Choroid plexus epithelial cell (primary cell): ENCODE measurements at regions not wholly inside any gene's neighbourhood (a gene's known extent, or its start where the extent isn't known, plus 50 kb on each side); places are given as distances from the start of the nearest gene placed in this dataset.
"Not testable (repeated sequence)": the region's sequence is repeated elsewhere in the genome, so short reads cannot be mapped to it uniquely, and the experiment has no call there.

ENCODE experiments used
- DNase-seq: peaks from one replicate; pipeline ENCODE4 v3.0.0-alpha.2; 2010; ENCODE audit warnings: low read depth
- H3K4me3 ChIP-seq: 2 replicates; pipeline ENCODE4 v1.5.1; 2011; ENCODE audit warnings: low read depth, mild to moderate bottlenecking, control low read depth, low read length, moderate library complexity
- CTCF ChIP-seq: conservative IDR thresholded peaks from 2 replicates; pipeline ENCODE4 v1.5.1; 2011; ENCODE audit warnings: low read depth, mild to moderate bottlenecking, control low read depth, inconsistent platforms, low read length, moderate library complexity

DNA sequence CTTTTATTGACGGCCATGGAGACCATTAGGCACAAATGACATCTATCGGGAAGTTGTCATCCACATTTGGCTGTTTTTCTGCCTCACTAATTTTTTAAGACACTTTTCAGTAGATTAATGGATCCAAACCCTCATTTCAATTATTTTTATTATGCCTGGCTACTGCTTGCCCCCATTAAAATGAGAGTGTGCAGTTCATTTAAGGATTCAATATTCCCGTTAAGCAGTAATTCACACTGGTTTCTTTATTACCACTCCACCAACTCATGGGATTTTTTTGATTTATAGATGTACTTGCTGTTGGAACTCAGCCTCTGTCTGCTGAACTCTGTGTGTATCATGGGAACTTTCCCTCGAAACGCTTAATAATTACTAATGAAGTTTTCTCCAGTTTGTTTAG lies 291.8 kb upstream of the PRKX start:
- DNase-seq = no peak
- H3K4me3 ChIP-seq = no peak overlapping the region
- no peak for TF ChIP-seq CTCF

DNA sequence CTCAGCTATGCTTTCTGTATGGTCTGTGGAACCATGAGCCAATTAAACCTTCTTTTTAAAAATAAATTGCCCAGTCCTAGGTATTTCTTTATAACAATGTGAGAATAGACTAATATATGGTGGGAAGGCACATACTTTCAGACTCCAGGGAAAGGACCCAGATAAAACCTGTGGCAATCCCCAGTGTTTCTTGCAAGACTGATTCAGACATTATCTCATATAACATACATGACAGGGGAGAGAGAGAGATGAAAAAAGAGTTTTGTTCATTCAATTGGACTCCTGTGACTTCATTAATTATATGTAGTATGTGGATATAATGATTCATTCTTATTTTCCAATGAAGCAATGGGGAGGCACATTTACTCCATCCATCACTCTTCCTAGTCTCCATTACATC lies 291.4 kb upstream of the PRKX start:
- no peak overlapping the region for H3K4me3 ChIP-seq
- TF ChIP-seq CTCF = no peak
- no peak for DNase-seq

GRCh38 chrX:3994315-3994714 lies 280.9 kb upstream of the PRKX start:
- no peak overlapping the region for H3K4me3 ChIP-seq
- no peak for TF ChIP-seq CTCF
- no peak for DNase-seq

GRCh38 chrX:3990569-3990968 lies 277.1 kb upstream of the PRKX start:
- DNase-seq = no peak
- no peak for TF ChIP-seq CTCF
- no peak overlapping the region for H3K4me3 ChIP-seq

GRCh38 chrX:3972104-3972858 lies 258.8 kb upstream of the PRKX start:
- DNase-seq = not testable (repeated sequence)

GRCh38 chrX:3968749-3969148 lies 255.3 kb upstream of the PRKX start:
- no peak overlapping the region for H3K4me3 ChIP-seq
- no peak for DNase-seq
- TF ChIP-seq CTCF = no peak

More at GRCh38 chrX:3972104-3972858, 258.8 kb upstream of the PRKX start:
- not testable (repeated sequence) for H3K4me3 ChIP-seq

DNA sequence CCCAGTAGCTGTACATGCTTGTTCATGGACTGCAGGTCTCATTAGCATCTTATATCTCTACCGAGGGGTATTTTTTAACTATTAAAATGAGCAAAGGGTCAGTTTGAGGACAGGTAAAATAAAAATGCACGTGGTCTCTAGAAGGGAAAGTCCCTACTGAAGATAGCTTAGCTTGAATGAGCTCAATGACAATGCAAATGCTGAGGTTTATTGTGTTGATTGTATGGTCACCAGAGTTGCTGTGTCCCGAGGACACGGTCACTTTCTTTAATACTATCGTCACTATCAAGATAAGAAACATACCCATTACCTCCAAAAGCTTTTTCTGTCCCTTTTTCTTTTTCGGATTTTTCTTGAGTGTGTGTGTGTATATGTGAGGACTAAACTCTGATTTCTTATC lies 250.5 kb upstream of the PRKX start:
- no peak for DNase-seq
- H3K4me3 ChIP-seq = no peak overlapping the region
- TF ChIP-seq CTCF = no peak
